ENCODE measurements at regions not wholly inside any gene's neighbourhood (a gene's known extent, or its start where the extent isn't known, plus 50 kb on each side); places are given as distances from the start of the nearest gene placed in this dataset.
"Not testable (repeated sequence)": the region's sequence is repeated elsewhere in the genome, so short reads cannot be mapped to it uniquely, and the experiment has no call there.

DNA sequence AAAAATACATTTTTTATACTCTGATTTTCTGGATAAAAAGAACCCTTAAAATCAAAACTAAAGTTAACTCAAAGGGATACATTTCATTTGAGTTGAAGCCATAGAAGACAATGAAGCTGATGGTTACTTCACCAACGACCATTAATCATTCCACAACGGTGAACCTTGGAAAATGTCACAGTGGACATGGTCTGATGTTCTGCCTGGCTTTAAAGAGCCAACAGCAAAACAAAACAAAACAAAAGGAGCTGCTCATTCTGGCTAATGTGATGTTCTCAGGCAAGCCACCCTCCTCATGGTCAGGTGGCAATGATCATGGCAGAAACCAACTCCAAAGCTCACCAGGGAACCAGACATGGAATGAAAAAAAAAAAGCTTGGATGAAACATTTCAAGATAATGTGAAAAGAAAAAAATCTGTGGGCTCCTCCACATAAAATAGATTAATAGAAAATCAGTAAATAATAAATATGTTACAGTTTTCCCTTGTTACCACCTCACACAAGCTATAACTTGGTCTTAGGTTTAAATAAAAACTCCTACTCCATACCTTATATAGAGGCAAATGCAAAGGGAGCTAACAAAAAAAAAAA, 90.1 kb upstream of the SERTAD2 start:
- no peak for DNase-seq (ENCODE audit: low read depth)

DNA sequence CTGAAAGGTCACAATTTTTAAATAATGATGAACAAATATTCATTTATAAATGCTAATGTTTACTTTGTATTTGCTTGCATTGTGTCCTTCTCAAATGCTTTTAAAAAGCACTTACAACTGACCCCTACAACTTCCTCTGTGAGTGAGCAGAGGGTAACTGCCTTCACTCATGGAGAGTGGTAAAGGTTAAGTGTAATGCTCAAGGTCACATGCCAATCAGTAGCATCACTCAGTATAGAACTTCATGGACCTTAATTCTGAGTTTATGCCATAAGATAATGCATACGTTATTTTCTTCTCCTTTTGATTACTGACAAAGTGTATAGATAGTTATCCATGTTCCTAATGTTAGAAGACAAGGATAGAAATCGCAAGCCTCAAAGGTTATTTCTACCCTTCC, 91.8 kb upstream of the SERTAD2 start:
- no peak for DNase-seq (ENCODE audit: low read depth)

DNA sequence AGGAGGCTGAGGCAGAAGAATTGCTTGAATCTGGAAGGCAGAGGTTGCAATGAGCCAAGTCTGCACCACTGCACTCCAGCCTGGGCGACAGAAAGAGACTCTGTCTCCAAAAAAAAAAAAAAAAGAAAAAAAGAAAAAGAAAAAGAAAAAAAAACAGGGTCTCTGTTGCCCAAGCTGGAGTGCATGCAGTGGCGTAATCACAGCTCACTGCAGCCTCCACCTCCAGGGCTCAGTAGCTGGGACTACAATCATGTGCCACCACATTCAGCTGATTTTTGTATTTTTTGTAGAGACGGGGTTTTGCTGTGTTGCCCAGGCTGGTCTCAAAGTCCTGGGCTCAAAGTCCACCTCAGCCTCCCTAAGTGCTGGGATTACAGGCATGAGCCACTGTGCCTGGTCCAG, 94.0 kb upstream of the SERTAD2 start:
- DNase-seq (ENCODE audit: low read depth) = not testable (repeated sequence)

DNA sequence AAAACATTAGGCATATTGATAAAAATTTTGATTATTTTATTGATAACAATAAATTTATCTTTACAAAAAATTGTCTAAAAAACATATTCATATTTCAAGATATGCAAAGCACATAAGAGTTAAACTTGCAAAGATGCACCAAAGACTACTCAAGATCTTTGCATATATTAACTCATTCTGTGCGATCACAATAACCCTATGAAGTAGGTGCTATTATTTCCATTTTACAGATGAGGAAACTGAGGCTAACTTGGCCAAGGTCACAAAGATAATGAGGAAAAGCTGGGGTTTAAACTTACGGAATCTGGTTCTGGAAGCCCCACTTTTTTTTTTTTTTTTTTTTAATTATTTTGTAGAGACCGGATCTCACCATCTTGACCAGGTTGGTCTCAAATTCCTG, 94.4 kb upstream of the SERTAD2 start:
- DNase-seq (ENCODE audit: low read depth) = no peak

DNA sequence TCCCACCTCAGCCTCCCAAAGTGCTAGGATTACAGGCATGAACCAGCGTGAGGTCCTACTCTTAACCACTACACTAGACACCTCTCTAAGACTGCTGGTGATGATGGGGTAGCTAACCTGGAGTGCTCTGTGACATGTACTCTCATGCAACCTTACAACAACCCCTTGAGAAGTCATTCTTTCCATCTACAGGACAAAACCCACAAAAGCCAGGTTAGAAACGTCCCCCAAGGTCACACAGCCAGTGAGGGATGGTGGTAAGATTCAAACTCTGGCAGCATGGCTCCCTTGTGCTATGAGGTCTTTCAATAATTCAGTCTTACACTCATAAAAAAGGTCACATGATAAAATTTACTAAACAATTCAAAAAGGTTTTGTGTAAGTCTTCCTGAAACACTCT, 94.8 kb upstream of the SERTAD2 start:
- no peak for DNase-seq (ENCODE audit: low read depth)

DNA sequence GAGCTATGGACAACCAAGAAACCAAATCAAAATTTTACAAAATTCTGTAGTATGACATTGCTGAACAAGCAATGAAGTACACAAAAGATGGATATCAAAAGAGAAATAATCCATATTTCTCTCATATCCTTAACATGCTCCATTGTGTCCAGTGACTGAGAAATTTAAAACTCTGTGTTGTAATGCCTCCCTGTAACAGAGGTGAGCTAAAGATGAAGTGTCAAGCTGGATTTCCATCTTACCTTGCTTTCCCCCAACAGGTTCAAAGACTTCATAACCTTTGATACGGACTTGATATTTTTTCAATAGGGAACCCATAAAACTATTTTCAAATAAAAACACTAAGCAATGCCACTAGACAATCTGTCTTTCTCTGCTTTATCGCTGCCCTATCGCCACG, 95.7 kb upstream of the SERTAD2 start:
- no peak for DNase-seq (ENCODE audit: low read depth)

DNA sequence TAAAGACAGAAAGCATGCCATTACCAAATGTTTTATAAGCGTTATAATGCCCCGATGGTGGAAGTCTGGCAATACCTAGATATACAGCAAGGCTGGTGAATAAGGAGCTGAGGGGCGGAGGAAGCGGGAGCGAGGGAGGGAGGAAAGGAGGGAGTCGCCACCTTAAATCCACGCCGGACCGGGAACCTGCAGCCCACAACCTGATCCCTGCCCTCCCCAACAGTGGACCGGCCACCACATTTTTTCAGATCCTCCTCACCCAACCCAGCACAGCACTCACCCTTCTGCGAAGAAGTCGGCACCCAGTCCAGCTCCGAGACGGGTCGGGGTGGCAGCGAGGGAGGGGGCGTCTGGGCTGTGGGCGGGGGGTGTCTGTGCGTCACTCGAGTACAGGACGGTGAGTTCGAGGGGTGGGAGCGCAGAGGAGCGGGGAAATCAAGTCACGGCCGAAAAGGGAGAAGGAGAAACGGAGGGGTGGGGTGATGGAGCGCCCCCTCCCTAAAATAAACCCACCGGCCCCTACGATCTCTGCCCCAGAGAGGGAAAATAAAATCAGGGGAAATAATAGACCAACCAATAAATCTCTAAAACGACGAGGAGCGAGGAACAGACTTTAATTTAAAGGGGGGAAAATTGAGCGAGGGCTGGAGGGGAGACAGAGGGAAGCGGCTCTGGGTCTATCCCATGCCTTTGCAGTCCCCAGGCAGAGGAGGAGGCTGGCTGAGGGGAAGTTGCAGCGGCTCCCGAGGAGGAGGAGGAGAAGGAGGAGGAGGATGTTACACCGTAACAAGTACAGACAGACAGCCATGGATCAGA, 96.5 kb upstream of the SERTAD2 start:
- DNase-seq (ENCODE audit: low read depth) = peak; percentile 17

DNA sequence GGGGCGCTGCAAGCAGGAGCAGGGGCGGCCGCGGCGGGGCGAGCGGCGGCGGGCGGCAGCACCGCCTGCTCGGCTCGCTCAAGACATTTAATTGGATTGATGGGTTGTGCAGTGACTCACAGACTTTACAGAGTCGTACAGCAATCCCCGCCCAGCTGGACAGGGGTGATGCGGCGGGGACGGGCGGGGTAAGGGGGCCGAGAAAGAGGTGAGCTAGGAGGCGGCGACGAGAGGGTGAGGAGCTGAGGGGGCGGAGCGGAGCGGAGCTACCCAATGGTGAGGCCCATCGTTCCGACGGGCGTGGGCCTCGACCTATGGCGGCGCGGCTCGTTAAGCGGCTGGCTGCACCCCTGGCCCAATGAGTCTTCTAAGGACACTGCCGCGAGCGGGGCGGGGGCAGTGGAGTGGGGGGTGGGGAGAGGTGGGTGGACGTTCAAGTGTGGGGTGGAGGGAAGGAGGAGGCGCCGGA, 97.1 kb upstream of the SERTAD2 start:
- peak; percentile 94 for DNase-seq (ENCODE audit: low read depth)

DNA sequence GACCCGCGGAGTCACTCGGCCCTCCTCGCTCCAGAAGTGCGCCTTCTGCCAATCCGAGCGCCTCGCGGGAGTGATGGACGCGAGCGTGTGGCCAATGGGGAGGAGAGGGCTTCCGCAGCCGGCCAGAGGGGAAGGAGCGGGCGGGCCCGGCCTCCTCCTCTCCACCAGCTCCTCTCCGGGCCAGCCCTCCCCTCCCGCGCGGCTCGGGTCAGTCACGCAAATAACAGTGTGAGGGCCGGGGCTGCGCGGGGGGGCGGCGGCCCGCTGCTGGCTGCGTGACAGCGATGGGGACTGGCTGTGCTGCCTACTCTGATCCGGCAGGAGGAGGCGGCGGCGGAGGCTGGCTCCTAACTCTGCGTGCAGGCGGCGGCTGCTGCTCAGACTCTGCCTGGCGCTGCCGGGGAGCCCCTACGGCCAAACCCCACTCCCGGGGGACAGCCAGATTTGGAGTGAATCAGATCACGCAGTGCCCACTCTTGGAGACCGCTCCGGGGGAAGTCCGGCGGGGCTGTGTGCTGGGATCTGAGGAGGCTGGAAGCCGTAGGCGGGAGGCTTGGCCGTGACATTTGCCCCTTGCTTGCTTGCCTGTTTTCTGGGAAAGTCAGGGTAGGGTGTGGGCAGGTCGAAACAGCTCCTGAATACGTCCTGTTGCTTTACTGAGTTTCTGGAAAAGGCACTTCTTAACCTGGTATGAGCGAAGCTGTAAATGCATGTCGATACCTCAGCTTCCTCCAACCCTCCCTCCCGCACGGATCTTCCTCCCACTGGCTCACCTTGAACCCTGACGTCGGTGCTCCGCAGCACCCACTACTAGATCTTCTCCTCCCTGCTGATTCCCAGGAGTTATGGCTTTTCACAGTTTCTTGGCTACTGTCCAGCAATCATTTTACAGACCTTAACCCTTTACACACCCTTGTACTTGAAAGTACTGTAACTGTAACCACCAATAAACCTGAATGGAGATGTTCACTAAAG, 97.9 kb upstream of the SERTAD2 start:
- no peak for DNase-seq (ENCODE audit: low read depth)

DNA sequence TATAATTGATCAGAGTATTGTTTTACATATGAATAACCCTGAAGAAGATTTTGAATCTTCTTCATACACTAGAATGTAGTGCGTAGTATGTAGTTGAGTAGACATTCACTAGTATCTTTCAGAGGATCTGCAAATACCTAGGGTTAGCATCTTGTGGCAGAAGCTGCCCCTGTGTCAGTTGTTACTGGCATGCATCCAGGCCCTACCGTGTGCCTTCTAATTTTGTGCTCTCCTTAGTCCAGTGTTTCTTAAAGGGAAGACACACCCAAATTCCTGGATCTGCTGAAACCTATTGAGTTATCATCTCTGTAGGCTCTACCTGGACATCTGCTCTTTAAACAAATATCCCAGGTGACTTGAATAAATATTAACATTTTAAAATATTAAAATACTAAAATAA, 99.7 kb upstream of the SERTAD2 start:
- DNase-seq (ENCODE audit: low read depth) = no peak

DNA sequence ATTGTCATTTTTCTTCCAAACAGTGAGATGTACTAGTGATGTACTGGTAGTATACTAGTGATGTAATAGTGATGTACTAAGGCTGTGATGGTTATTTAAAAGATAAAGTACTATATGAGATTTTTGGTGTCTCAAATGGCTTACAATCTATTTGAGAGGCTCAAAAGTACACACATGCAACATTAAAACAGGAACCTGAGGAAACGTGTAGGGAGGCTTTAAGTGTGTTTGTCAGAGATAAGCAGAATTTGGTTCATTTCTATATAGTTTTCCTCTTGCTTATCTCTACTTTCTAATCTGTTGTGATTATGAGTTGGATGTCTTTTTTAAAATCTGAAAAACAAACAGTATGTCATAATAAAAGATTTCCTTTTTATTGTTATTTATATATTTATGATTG, 100.9 kb upstream of the SERTAD2 start:
- no peak for DNase-seq (ENCODE audit: low read depth)

DNA sequence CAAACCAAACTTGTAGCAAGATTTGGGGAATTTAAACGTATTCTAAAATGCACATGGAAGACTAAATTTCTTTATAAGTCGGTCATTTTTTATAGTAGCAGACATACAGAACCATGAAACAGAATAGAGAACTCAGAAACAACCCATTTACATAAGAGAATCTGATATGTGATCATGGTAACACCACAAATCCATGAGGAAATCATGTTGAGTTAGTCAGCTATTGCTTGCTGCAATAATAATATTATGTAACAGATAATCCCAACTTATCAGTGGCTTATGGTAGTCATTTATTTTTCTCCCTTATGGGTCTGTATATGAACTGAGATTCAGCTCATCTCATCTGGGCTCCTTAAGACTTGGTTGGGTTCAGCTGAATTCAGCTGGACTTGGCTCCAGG, 103.4 kb upstream of the SERTAD2 start:
- no peak for DNase-seq (ENCODE audit: low read depth)

DNA sequence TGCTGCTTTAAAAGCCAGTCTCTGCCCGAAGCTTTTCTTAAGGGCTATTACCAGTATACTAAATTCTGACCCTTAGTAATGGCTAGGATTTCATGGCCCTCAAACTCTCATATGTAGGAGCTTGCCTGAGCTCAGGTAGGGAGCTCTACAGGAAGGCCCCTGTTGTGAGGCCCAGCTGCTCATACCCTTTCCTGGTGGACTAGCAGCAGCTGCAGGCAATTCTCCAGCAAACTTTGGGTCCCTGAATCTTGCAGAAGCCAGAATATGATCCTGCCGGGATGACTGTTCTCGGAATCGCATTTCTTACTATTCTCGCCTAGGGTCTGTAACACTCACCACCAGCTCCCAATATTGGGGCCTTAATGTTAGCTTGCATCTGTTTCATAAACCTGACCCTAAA, 106.4 kb upstream of the SERTAD2 start:
- no peak for DNase-seq (ENCODE audit: low read depth)

DNA sequence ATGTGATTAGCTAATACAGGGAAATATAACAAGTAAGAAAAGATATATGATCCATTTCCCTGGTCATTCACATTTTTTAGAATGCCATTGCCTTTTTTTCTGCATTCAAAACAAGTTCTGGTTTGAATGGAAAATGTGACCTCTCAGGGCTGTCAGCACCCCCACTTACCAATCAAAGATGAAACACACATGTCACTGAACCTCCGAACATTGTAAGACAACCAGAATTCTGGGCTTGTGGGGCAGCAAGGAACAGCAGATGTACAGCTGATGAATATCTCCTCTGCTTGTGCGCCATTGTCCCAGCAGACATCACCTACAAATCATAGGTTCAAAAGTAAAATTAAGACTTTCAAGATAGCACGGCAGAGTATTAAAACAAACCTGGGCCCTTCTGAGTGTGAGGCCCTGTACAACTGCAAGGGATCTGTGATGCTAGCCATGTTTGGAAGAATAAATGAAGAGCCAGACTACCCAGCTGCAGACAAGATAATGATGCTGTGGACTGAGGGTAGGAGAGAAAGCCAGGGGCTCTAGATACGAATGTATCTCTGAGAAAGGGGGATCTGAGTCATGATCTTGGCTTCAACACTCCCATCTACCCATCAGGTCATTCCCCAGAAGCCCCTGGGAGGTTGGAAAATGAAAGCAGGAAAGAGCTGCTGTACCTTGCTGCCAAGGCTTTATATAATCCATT, 108.7 kb upstream of the SERTAD2 start:
- no peak for DNase-seq (ENCODE audit: low read depth)

DNA sequence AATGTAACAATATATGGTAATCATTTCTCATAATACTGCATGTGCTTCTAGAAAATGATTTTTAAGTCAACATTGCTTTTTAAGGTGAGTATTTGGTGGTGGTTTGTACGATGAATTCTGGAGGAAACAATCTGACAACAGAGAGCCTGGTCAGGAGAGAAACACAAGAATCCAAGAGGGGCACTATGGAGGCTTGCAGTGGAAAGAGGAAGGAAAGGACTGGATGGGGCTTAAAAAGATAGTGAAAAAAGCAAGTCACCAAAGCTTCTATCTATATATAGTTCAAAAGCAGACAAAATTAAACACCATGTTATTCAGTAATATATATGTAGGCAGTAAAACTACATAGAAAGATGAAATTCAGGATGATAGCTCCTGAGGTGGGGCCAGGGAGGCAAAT, 109.4 kb upstream of the SERTAD2 start:
- no peak for DNase-seq (ENCODE audit: low read depth)

DNA sequence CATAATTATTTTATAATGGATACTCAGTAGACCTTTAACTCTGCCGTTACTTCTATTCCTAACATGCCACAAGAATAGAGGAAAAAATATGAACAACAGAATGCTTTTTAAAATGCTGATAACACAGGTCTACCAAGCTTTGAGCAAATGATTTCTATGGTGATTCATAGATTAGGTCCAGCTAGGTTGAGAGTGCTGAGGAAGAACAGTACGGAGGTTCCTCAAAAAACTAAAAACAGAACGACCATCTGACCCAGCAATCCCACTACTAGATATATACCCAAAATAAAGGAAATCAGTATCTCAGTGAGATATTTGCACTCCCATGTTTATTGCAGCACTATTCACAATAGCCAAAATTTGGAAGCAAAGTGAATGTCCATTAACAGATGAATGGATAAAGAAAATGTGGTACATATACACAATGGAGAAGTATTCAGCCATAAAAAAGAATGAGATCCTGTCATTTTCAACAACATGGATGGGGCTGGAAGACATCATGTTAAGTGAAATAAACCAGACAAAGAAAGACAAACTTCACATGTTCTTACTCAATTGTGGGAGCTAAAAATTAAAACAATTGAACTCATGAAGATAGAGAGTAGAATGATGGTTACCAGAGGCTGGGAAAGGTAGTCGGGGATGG, 111.6 kb upstream of the SERTAD2 start:
- no peak for DNase-seq (ENCODE audit: low read depth)

DNA sequence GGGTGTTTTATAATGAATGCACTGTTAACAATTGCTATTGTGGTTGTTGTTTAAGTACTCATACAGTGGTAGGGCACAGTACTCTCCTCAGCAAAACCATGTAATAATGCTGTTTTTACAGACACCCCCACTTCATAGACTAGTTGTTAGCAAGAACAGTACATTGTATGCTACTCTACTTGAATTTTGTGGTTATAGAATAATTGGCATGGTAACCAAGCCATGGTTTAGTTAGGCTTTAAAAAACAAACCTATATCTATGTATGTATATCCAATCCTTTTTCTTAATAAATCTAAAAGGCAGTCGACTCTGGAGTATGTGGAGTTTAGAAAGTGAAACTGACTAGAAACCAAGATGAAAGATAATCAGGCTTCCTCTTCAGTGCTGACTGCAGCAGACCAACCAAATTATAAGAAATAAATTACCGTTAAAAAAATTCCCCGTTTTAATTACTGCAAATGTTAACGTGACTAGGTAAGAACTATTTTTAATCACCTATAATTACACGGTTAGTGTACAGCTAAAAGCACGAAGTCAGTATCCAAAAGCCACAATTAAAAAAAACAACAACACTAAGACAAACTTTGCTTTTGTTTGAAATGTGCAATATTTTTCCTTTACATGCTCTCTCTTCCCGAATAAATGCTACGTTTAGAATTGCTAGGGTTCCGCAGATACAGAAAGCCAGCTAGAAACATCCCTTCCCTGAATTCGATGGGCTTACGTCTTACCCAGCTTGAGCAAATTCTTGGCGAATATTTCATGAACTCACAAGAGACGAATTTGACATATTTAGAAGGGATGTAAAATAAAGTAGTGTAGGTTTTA, 113.3 kb upstream of the SERTAD2 start:
- DNase-seq (ENCODE audit: low read depth) = no peak

DNA sequence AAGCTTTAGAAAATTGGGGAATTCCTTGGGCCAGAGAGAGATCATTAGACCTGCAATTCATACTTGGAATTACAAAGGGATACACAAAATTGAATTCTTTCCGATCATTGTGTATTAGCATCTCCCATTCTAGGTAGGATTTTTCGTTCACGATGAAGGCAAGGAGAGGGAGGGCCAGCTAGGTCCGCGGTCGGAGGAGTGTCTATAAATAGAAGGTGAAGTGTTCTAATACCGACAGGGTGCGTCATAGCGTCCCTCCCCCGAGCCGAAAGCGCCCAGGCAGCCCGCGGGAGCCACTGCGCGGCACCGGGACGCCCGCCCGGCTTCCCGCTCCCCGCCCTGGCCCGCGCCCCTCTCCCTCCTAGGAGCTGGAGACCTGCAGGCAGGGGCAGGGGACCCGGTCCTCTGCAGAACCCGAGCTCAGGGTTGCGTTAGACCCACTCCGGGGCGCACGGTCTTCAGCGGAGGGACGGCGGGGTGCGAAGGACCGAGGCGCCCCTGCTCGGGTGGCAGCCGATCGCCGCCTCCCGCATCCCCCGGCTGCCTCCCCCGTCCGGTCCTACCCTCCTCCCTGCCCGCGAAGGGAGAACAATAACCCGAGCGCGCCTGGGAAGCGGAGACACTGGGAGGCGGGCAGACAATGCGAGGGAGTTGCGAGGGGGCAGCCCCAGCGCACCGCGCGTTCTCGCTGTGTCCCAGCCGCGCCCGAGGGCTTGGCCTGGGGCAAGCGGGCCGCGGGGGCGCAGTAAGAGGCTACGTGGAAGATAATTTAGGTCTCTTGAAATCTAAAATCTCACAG, 114.2 kb upstream of the SERTAD2 start:
- DNase-seq (ENCODE audit: low read depth) = peak; percentile 66

DNA sequence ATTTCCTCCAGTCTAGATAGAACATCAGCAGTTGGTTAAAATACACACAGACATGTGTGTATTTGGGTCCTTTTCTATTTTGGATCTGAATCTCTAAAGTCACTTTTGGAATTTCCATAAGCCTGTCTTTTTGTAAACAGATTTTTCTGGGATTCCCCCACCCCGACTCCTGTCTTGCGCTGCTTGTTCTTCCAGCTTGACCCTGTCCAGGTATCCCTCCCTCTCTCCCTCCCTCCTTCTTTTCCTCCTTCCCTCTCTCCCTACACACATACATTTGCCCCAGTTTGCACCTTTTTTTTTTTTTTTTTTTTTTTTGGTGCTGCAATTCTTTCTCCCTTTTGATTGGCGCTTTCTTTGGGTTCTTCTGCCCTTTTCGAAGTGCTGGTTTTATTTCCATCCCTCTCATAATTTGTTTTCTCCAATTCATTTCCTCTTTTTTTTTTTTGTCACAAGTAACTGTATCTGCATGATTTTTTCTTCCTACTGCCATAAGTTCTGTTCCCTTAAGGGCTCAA, 114.8 kb upstream of the SERTAD2 start:
- no peak for DNase-seq (ENCODE audit: low read depth)

Data from stimulated activated CD8-positive, alpha-beta memory T cell treated with anti-CD3 and anti-CD28 coated beads, Interleukin-4, amount 100 ng/mL, for 24 hours (primary cell).